ENCODE measurements at regions not wholly inside any gene's neighbourhood (a gene's known extent, or its start where the extent isn't known, plus 50 kb on each side); places are given as distances from the start of the nearest gene placed in this dataset.
"Not testable (repeated sequence)": the region's sequence is repeated elsewhere in the genome, so short reads cannot be mapped to it uniquely, and the experiment has no call there.

DNA sequence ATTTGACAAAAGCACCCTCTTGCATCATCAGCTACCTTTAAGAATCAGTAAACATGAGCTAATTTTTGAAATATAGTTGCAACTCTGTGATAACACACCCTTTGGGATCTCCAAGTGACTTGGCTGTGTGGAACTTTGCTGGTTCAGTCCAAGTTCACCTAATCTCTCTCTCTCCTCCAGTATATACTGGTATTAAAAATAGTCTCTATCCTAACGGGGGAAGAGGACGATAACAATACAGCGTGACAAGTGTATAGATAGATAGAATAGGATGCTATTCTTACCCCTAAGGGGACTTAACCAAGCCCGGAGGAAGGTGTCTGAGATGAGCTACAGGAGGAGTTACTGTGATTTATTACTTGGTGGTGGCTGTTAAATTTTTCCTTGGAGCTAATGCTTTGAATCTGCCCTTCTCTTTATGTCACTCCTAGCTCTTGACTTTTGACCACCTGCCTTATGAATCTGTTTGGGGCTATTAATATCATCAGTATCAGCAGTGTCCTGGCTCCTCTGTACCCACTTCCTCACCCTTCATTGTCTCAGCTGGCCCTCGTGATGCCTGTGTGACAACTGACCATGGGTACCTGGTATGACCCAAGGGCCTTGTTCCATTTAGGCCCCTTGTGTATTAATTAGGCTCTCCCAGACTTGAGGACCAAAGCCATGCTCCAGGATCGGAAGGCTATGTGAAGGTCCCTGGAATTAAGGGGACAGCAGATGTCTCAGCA is 223.9 kb downstream of the SREK1 start:
- TF ChIP-seq, protein P1, sequence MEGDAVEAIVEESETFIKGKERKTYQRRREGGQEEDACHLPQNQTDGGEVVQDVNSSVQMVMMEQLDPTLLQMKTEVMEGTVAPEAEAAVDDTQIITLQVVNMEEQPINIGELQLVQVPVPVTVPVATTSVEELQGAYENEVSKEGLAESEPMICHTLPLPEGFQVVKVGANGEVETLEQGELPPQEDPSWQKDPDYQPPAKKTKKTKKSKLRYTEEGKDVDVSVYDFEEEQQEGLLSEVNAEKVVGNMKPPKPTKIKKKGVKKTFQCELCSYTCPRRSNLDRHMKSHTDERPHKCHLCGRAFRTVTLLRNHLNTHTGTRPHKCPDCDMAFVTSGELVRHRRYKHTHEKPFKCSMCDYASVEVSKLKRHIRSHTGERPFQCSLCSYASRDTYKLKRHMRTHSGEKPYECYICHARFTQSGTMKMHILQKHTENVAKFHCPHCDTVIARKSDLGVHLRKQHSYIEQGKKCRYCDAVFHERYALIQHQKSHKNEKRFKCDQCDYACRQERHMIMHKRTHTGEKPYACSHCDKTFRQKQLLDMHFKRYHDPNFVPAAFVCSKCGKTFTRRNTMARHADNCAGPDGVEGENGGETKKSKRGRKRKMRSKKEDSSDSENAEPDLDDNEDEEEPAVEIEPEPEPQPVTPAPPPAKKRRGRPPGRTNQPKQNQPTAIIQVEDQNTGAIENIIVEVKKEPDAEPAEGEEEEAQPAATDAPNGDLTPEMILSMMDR (IDR thresholded peaks at IDR 0.05; ENCODE audit: borderline replicate concordance, insufficient read depth, low read depth, low read length): no peak
- H3K4me3 ChIP-seq (ENCODE audit: low read depth, low read length): no peak overlapping the region

DNA sequence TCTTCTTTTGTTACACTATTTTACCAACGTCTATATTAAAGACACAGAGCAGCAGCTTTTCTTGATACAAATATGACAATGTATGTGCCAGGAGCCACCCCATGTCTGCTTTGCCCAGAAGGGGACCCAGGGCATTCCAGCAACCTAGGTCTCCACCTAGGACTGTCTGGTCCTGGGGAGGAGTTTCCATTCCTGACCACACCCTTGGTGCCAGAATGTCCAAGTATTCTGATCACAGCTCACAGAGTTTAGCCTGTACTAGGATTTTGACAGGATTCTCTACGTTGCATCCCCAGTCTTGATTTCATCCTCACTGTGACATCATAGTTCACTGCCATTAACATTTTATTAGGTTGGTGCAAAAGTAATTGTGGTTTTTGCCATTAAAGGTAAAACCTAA is 224.7 kb downstream of the SREK1 start:
- TF ChIP-seq, protein P1 (IDR thresholded peaks at IDR 0.05; ENCODE audit: borderline replicate concordance, insufficient read depth, low read depth, low read length): no peak
- H3K4me3 ChIP-seq (ENCODE audit: low read depth, low read length): no peak overlapping the region

DNA sequence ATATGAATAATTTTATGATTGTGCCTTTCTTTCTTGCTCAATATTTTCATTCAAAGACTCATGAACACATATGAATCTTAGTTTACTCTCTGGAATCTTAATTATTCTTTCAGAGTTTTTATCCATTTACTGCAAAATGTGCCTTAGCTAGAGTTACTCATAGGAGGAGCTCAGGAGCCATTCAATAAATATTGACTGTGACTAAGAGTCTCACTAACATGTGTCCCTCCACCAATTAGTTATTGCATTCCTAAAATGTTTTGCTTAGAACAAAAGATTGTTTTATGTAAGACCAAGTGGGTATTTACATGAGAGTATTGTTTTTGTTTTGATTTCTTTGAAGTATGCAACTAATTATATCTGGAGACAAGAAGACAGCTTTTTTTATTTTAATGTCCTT is 218.4 kb upstream of the MAST4 start:
- TF ChIP-seq, protein P1 (IDR thresholded peaks at IDR 0.05; ENCODE audit: borderline replicate concordance, insufficient read depth, low read depth, low read length): no peak
- H3K4me3 ChIP-seq (ENCODE audit: low read depth, low read length): no peak overlapping the region

DNA sequence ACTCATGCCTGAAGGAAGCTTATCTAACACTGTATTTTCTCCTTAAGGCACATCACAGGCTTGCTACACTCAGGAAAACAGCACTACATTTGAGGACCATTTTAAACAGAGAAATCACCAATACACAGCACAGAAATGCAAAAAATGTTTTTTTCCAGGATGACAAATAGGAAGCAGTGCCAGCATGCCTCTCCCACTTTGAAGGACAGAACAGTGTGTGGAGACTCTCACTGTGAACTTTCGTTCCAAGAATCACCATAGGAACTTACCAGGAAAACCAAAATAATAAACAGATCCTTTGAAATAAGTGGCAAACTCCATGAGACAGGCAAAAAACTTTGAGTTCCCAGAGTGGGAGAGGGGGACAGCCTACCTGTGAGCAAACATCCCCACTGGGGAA is 217.8 kb upstream of the MAST4 start:
- TF ChIP-seq, protein P1 (IDR thresholded peaks at IDR 0.05; ENCODE audit: borderline replicate concordance, insufficient read depth, low read depth, low read length): no peak
- H3K4me3 ChIP-seq (ENCODE audit: low read depth, low read length): no peak overlapping the region

DNA sequence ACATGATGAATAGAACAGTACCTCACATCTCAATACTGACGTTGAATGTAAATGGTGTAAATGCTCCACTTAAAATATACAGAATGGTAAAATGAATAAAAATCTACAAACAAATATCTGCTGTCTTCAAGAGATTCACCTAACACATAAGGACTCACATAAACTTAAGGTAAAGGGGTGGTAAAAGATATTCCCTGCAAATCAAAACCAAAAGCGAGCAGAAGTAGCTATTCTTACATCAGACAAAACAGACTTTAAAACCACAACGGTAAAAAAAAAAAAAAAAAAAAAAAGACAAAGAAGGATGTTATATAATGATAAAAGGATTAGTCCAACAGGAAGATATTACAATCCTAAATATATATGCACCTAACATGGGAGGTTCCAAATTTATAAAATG is 214.0 kb upstream of the MAST4 start:
- TF ChIP-seq, protein P1 (IDR thresholded peaks at IDR 0.05; ENCODE audit: borderline replicate concordance, insufficient read depth, low read depth, low read length): no peak
- H3K4me3 ChIP-seq (ENCODE audit: low read depth, low read length): no peak overlapping the region

DNA sequence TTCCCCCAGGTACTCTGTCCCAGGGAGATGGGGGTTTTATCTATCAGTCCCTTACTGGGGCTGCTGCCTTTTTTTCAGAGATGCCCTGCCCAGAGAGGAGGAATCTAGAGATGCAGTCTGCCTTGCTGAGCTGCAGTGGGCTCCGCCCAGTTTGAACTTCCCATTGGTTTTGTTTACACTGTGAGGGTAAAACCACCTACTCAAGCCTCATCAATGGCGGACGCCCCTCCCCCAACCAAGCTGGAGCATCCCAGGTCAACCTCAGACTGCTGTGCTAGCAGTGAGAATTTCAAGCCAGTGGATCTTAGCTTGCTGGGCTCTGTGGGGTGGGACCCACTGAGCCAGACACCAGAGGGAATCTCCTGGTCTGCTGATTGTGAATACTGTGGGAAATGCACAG is 191.0 kb upstream of the MAST4 start:
- not testable (repeated sequence) for H3K4me3 ChIP-seq (ENCODE audit: low read depth, low read length)

DNA sequence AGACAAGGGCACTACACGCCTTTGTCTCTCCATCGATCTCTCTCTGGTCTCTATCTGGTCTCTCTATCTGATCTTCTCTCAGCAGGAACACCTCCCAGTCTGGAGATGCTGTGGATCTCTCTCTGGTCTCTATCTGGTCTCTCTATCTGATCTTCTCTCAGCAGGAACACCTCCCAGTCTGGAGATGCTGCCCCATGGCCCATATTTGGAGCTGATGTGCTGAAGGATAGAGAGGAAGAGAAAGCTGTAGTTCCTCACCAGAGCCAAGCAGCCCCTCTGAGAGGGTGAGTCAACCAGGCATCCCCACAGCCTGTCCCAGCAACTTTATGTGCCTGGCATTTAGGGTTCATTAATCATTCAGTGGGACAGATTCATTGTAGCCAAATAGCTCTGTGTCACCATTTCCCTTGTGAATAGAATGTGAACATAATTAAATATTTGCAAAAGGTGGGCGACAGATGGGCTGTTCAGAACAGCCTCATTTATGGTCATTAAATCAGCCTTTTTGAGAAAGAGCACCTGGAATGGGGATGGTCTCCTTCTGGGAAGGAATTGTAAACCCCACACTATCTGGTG is 189.3 kb upstream of the MAST4 start:
- TF ChIP-seq, protein P1 (IDR thresholded peaks at IDR 0.05; ENCODE audit: borderline replicate concordance, insufficient read depth, low read depth, low read length): no peak
- H3K4me3 ChIP-seq (ENCODE audit: low read depth, low read length): no peak overlapping the region
